ENCODE measurements at regions not wholly inside any gene's neighbourhood (a gene's known extent, or its start where the extent isn't known, plus 50 kb on each side); places are given as distances from the start of the nearest gene placed in this dataset.
"Not testable (repeated sequence)": the region's sequence is repeated elsewhere in the genome, so short reads cannot be mapped to it uniquely, and the experiment has no call there.

DNA sequence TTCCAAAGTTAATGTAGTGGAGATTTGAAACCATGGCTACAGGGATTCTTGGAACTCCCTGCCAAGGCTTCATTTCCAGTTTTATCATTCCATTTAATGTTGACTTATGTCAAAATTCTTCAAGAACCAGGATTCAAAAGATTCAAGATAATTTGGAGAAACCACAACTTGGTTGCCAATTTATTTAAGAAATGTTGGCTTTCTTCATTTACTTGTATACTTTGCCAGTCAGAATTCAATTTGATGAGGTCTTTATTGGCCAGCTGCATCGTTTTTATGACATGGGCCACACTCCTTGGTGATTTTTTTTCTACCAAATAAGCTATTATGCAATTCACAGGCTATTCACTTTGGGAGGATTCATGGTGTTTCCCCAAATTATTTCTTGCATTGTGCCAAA is 53.1 kb upstream of the RASEF start:
- TF ChIP-seq SPI1 (IDR thresholded peaks at IDR 0.05; ENCODE audit: borderline replicate concordance, low read depth) (no peak), POLR2AphosphoS5 (IDR thresholded peaks at IDR 0.05; ENCODE audit: low read depth) (no peak), GABPA (IDR thresholded peaks at IDR 0.05; ENCODE audit: low read depth) (no peak)
- TF ChIP-seq, protein P1, sequence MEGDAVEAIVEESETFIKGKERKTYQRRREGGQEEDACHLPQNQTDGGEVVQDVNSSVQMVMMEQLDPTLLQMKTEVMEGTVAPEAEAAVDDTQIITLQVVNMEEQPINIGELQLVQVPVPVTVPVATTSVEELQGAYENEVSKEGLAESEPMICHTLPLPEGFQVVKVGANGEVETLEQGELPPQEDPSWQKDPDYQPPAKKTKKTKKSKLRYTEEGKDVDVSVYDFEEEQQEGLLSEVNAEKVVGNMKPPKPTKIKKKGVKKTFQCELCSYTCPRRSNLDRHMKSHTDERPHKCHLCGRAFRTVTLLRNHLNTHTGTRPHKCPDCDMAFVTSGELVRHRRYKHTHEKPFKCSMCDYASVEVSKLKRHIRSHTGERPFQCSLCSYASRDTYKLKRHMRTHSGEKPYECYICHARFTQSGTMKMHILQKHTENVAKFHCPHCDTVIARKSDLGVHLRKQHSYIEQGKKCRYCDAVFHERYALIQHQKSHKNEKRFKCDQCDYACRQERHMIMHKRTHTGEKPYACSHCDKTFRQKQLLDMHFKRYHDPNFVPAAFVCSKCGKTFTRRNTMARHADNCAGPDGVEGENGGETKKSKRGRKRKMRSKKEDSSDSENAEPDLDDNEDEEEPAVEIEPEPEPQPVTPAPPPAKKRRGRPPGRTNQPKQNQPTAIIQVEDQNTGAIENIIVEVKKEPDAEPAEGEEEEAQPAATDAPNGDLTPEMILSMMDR (IDR thresholded peaks at IDR 0.05; ENCODE audit: insufficient read depth, low read length): no peak
- TF ChIP-seq, protein P2, sequence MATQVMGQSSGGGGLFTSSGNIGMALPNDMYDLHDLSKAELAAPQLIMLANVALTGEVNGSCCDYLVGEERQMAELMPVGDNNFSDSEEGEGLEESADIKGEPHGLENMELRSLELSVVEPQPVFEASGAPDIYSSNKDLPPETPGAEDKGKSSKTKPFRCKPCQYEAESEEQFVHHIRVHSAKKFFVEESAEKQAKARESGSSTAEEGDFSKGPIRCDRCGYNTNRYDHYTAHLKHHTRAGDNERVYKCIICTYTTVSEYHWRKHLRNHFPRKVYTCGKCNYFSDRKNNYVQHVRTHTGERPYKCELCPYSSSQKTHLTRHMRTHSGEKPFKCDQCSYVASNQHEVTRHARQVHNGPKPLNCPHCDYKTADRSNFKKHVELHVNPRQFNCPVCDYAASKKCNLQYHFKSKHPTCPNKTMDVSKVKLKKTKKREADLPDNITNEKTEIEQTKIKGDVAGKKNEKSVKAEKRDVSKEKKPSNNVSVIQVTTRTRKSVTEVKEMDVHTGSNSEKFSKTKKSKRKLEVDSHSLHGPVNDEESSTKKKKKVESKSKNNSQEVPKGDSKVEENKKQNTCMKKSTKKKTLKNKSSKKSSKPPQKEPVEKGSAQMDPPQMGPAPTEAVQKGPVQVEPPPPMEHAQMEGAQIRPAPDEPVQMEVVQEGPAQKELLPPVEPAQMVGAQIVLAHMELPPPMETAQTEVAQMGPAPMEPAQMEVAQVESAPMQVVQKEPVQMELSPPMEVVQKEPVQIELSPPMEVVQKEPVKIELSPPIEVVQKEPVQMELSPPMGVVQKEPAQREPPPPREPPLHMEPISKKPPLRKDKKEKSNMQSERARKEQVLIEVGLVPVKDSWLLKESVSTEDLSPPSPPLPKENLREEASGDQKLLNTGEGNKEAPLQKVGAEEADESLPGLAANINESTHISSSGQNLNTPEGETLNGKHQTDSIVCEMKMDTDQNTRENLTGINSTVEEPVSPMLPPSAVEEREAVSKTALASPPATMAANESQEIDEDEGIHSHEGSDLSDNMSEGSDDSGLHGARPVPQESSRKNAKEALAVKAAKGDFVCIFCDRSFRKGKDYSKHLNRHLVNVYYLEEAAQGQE (IDR thresholded peaks at IDR 0.05; ENCODE audit: insufficient replicate concordance, low read depth): no peak
- Histone ChIP-seq H3K4me3 (replicated peaks; ENCODE audit: insufficient read depth, low read length) (no peak overlapping the region), H3K27me3 (ENCODE audit: insufficient read depth, poor library complexity, severe bottlenecking) (no peaks in the 10 kb centered on the region), H3K27ac (replicated peaks) (no peak overlapping the region)
- no peak for DNase-seq (ENCODE audit: low read depth in 1 of 2, low spot score in 1 of 2)

DNA sequence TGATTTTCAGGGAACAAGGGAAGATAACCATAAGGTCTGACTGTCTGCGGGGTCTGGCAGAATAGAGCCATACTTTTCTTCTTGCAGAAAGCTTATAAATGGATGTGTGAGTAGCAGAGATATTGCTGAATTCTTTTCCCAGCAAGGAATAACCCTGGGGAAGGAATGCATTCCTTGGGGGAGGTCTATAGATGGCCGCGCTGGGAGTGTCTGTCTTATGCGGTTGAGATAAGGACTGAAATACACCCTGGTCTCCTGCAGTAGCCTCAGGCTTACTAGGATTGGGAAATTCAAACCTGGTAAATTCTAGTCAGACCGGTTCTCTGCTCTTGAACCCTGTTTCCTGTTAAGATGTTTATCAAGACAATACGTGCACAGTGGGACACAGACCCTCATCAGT is 50.5 kb upstream of the RASEF start:
- DNase-seq (ENCODE audit: low read depth in 1 of 2, low spot score in 1 of 2); H3K27ac ChIP-seq (replicated peaks); H3K4me3 ChIP-seq (replicated peaks; ENCODE audit: insufficient read depth, low read length); H3K27me3 ChIP-seq (ENCODE audit: insufficient read depth, poor library complexity, severe bottlenecking): not testable (repeated sequence)
